AG04449 (cell line): ENCODE measurements at regions not wholly inside any gene's neighbourhood (a gene's known extent, or its start where the extent isn't known, plus 50 kb on each side); places are given as distances from the start of the nearest gene placed in this dataset.

Experiments
- CTCF ChIA-PET: fragments of 350-600 bp; formaldehyde crosslinking; extraction: SDS; loops from one replicate; lab custom pipeline; 2021; ENCODE audit warnings: antibody characterized with exemption; lab: Yijun Ruan, JAX
- POLR2A ChIA-PET: fragments of 400-600, 350-600 bp; formaldehyde crosslinking; extraction: SDS; loops from one replicate; lab custom pipeline; 2020; ENCODE audit warnings: antibody characterized with exemption, inconsistent platforms; lab: Yijun Ruan, JAX
- DNase-seq: peaks from one replicate; pipeline ENCODE4 v3.0.0-alpha.2; 2010; ENCODE audit warnings: low read depth, low spot score
- H3K4me3 ChIP-seq: 2 replicates; pipeline ENCODE4 v1.5.1; 2011; ENCODE audit warnings: low read depth, mild to moderate bottlenecking, control low read depth, low read length
- TF ChIP-seq, protein P1 (sequence below): IDR thresholded peaks from one replicate; pipeline ENCODE4 v1.5.1; 2011; ENCODE audit warnings: mild to moderate bottlenecking, moderate library complexity, low read length, control low read depth, inconsistent platforms; ENCODE audit not compliant: insufficient read depth; ENCODE audit errors: missing control alignments

DNA sequence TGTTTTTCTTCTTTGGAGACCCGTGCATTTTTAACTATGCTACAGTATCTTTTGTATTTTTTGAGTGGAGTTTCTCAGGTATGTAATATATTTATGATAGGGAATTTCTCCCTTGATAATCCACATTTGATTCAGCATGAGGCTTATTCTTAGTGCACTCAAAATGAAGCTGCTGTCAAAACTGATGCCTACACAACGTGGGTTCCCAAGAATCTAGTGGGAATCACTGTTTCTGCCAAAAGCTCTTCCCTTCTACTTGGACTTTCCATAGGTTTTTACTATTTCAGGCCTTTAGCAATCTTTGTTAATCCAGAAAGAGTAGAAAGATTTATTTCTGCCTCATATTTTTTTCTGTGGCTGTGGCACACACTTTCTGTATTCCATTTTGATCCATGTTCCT lies 1003.7 kb downstream of the SLITRK5 start:
- H3K4me3 ChIP-seq: no peak overlapping the region
- POLR2A ChIA-PET: no interaction called here
- CTCF ChIA-PET: no interaction called here
- no peak for DNase-seq
- TF ChIP-seq, protein P1, sequence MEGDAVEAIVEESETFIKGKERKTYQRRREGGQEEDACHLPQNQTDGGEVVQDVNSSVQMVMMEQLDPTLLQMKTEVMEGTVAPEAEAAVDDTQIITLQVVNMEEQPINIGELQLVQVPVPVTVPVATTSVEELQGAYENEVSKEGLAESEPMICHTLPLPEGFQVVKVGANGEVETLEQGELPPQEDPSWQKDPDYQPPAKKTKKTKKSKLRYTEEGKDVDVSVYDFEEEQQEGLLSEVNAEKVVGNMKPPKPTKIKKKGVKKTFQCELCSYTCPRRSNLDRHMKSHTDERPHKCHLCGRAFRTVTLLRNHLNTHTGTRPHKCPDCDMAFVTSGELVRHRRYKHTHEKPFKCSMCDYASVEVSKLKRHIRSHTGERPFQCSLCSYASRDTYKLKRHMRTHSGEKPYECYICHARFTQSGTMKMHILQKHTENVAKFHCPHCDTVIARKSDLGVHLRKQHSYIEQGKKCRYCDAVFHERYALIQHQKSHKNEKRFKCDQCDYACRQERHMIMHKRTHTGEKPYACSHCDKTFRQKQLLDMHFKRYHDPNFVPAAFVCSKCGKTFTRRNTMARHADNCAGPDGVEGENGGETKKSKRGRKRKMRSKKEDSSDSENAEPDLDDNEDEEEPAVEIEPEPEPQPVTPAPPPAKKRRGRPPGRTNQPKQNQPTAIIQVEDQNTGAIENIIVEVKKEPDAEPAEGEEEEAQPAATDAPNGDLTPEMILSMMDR: no peak

DNA sequence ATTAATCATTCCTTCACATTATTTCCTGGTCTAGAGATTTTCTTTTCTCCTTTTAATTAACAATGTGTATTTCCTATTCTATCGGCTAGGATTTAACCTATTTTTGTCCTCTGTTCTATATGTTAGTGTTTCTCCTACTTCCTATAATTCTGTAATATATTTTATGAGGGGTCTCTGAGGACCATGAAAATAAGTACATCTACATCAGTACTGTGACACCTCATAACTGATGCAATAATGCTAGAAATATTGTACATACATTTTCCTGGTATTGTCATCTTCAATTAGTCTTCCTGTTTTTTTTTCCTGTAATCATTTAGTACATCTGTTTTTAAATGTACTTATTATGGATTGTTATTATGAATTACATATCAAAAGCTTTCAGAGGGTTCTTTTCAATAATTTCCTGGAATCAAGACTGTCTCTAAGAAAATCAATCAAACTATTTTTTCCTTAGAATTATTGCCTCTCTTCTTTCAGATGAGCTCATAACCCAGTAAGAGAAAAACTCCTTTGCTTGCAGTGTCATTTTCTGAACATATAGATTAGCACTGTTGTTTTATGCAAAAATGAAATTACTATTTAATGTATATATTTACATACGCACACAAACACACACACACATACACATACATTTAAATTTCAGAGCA lies 1004.3 kb downstream of the SLITRK5 start:
- TF ChIP-seq, protein P1: no peak
- H3K4me3 ChIP-seq: no peak overlapping the region
- ChIA-PET POLR2A (no interaction called here), CTCF (no interaction called here)
- no peak for DNase-seq

DNA sequence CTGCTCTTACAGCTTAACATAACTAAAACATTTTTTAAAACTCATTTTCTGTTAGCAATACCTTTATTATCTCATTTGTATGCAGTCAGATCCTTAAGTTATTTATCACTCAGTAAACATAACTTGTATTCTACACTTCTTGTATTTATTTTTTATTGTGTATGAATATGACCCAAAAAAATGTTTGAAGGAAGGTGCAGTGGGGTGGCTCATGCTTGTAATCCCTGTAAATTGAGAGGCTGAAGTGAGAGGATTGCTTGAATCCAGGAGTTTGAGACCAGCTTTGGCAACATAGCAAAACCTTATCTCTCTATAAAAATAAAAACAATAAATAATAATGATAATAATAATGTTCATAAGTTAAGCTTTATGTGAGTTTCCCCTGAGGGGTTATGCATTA lies 1004.8 kb downstream of the SLITRK5 start:
- no peak for DNase-seq
- H3K4me3 ChIP-seq: no peak overlapping the region
- ChIA-PET CTCF (no interaction called here), POLR2A (no interaction called here)
- TF ChIP-seq, protein P1: no peak

DNA sequence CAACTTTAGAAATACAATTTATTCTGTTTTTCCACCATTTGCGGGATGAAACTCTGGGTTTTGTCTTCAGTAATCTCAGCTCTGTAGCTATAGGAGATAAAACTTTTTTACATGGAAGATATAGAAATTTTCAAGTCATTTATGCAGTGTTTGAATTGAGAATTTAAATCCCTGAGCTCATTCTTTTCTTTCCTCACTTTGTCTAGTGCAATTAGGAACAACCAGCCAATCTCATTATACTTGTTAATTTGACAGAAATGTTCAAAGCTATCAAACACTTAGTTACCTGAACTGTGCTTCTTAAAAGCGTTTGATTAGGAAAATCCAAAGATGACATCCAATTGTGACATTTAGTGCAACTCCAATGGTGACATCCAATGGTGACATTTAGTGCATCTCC lies 1014.3 kb downstream of the SLITRK5 start:
- TF ChIP-seq, protein P1: no peak
- no peak overlapping the region for H3K4me3 ChIP-seq
- ChIA-PET POLR2A (no interaction called here), CTCF (no interaction called here)
- DNase-seq: no peak

DNA sequence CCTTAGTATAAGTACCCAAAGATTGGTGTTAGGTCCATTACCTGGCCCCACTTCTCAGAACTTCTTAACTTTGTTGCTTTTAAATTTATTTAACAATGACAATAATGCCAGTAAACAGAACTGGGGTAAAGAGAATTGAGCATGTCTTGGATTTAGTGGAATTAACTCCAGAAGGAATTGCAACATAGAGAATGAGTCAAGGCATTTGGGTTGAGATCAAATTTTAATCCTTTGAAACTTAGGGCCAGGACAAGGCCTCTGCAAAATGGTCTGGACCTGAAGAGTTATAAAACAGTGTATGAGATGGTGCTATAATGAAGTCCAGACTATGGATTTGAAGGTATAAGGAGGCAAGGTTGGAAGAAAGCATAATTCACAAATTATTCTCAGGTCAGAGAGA lies 1030.4 kb downstream of the SLITRK5 start:
- no peak for DNase-seq
- no peak overlapping the region for H3K4me3 ChIP-seq
- TF ChIP-seq, protein P1: no peak
- ChIA-PET POLR2A (no interaction called here), CTCF (no interaction called here)

DNA sequence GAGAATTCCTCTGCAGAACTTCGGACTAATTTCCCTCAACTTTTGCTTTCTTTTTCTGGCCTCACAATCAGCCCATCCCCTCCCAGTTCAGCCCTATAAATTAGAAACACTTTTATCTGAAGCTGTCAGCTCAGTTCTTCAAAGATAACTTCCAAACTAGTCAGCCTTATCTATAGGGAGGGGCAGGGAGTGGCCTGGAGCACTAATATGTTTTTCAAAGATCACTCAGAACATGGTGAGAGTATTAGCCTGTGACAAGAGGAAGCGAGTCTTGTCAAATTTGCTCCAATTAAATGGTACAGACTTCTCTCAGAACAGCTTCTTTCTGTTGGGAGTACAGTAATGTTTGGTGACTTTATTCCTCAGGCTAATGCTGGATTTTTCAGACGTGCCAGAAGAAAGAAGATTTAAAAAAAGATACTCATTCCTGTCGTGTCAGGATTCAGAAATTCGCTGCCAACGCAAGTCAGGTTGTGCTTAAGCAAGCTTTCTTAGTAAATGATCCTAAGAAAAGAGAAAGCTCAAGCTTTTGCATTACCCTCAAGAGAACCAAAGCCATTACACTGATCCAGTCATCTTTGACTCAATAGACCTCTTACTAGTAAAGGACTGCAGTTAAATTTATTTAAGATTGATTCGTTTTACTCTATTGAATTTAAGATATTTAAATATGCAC lies 1033.6 kb downstream of the SLITRK5 start:
- ChIA-PET CTCF (no interaction called here), POLR2A (no interaction called here)
- TF ChIP-seq, protein P1: no peak
- no peak overlapping the region for H3K4me3 ChIP-seq
- no peak for DNase-seq
